Brain microvascular endothelial cell (primary cell): ENCODE measurements at regions not wholly inside any gene's neighbourhood (a gene's known extent, or its start where the extent isn't known, plus 50 kb on each side); places are given as distances from the start of the nearest gene placed in this dataset.

Source experiments
- DNase-seq: peaks from one replicate; pipeline ENCODE4 v3.0.0-alpha.2; 2020
- H3K27ac ChIP-seq: fragments of 250-450 bp; sonication (Bioruptor Pico); 2 replicates; pipeline ENCODE4 v1.5.1; 2020; ENCODE audit warnings: mild to moderate bottlenecking, moderate library complexity
- H3K27me3 ChIP-seq: fragments of 250-450 bp; sonication (Bioruptor Pico); replicated peaks from 2 replicates; pipeline ENCODE4 v1.5.1; 2020; ENCODE audit warnings: mild to moderate bottlenecking
- H3K36me3 ChIP-seq: fragments of 250-450 bp; sonication (Bioruptor Pico); replicated peaks from 2 replicates; pipeline ENCODE4 v1.5.1; 2020; ENCODE audit warnings: mild to moderate bottlenecking
- H3K4me3 ChIP-seq: 2 replicates; pipeline ENCODE4 v1.5.1; 2011; ENCODE audit warnings: low read depth, mild to moderate bottlenecking, control low read depth, low read length, moderate library complexity
- CTCF ChIP-seq: IDR thresholded peaks from 2 replicates; pipeline ENCODE4 v1.5.1; 2011; ENCODE audit warnings: low read depth, mild to moderate bottlenecking, moderate library complexity, low read length, control low read depth, inconsistent platforms; ENCODE audit errors: missing control alignments
- in situ Hi-C: cut with HindIII; loops from 2 replicates; pipeline ENCODE4 v1.10.0; 2017; ENCODE audit warnings: low sequenced_read_pairs, low pct_ligation_motif_present

- in situ Hi-C loops = no loop called here
- H3K36me3 ChIP-seq = no peaks in the 10 kb centered on the region
- no peaks in the 10 kb centered on the region for H3K27me3 ChIP-seq
- no peak for DNase-seq
- H3K4me3 ChIP-seq = no peak overlapping the region
- no peak for TF ChIP-seq CTCF
- no peak overlapping the region for H3K27ac ChIP-seq
These were observed 356.8 kb upstream of the KIF2A start for GRCh38 chr5:61949054-61949678.

- H3K36me3 ChIP-seq = no peaks in the 10 kb centered on the region
- H3K27ac ChIP-seq = no peak overlapping the region
- DNase-seq = no peak
- H3K4me3 ChIP-seq = no peak overlapping the region
- no peak for TF ChIP-seq CTCF
- in situ Hi-C loops = no loop called here
- H3K27me3 ChIP-seq = no peaks in the 10 kb centered on the region
These were observed 356.1 kb upstream of the KIF2A start for GRCh38 chr5:61949679-61950435.

- Histone ChIP-seq H3K36me3 (no peaks in the 10 kb centered on the region), H3K4me3 (no peak overlapping the region), H3K27me3 (no peaks in the 10 kb centered on the region), H3K27ac (no peak overlapping the region)
- DNase-seq = no peak
- in situ Hi-C loops = no loop called here
- no peak for TF ChIP-seq CTCF
These were observed 354.7 kb upstream of the KIF2A start for GRCh38 chr5:61951295-61951694.

GRCh38 chr5:61953913-61954312, 352.1 kb upstream of the KIF2A start:
- Histone ChIP-seq H3K36me3 (no peaks in the 10 kb centered on the region), H3K27ac (no peak overlapping the region), H3K27me3 (no peaks in the 10 kb centered on the region), H3K4me3 (no peak overlapping the region)
- DNase-seq = no peak
- in situ Hi-C loops = no loop called here
- no peak for TF ChIP-seq CTCF

GRCh38 chr5:61964201-61964600, 341.8 kb upstream of the KIF2A start:
- Histone ChIP-seq H3K36me3 (no peaks in the 10 kb centered on the region), H3K27ac (no peak overlapping the region), H3K27me3 (no peaks in the 10 kb centered on the region), H3K4me3 (no peak overlapping the region)
- TF ChIP-seq CTCF = no peak
- DNase-seq = peak; percentile 12
- in situ Hi-C loops = no loop called here

- no peak overlapping the region for H3K4me3 ChIP-seq
- in situ Hi-C loops = no loop called here
- DNase-seq = no peak
- H3K27ac ChIP-seq = no peak overlapping the region
- no peaks in the 10 kb centered on the region for H3K27me3 ChIP-seq
- H3K36me3 ChIP-seq = no peaks in the 10 kb centered on the region
- no peak for TF ChIP-seq CTCF
These were observed 340.9 kb upstream of the KIF2A start for GRCh38 chr5:61965069-61965468.
